SH-SY5Y (cell line): ENCODE measurements at regions not wholly inside any gene's neighbourhood (a gene's known extent, or its start where the extent isn't known, plus 50 kb on each side); places are given as distances from the start of the nearest gene placed in this dataset.

Source experiments
- GATA2 ChIP-seq: IDR thresholded peaks from 2 replicates; pipeline ENCODE4 v1.6.1; 2011; ENCODE audit warnings: mild to moderate bottlenecking, low read depth, low read length
- GATA3 ChIP-seq: IDR thresholded peaks from 2 replicates; pipeline ENCODE4 v1.6.1; 2011; ENCODE audit warnings: low read depth, mild to moderate bottlenecking, low read length, moderate library complexity

DNA sequence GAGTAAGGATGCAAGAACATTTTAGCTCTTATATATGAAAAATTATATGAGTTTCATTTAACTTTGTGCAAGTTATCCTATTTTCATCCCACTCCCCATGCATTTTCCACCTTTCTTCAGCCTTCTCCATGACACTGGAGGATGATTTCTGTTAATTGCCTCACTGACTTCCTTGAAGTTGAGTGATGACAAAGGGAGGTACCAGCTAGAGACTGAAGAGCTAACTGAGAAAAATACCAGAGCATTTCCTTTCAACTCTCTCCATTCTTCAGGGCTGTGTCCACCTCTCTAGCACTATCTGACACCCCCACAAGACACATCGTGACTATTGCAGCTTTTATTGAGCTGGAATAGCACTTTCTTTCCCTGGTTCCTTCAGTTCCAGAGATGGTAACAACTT is 711.6 kb upstream of the LRRC4C start:
- TF ChIP-seq GATA2 (no peak), GATA3 (no peak)
